ENCODE measurements at regions not wholly inside any gene's neighbourhood (a gene's known extent, or its start where the extent isn't known, plus 50 kb on each side); places are given as distances from the start of the nearest gene placed in this dataset.

DNA sequence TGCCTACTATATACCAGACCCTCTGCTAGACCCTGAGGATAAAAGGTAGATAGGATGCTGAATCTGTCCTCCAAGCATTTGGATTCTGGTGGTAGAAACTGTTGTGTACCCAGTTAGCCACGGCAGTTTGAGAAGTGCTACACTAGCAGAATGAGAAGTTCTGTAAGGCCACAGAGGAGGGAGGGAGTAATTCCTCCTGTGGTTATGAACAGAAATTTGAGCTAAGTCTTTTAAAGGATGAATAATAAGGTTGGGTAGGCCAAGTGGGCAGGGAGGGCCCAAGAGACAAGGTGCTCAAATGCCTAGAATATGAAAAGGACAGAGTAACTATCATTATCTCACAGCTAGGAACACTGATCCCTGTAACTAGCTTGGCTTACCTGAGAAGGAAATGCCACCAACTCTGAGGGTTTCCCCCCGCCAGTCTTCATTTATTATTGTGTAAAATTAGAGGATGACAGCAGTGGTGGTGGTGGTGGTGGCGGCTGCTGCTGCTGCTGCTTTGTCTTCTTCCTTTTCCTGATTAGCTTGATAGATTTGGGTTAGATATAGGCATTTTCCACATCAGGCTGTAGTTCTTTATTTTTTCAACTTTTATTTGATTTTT, 243.3 kb downstream of the PRL start:
- TF ChIP-seq POLR2A (IDR thresholded peaks at IDR 0.05) (no peak), POLR2AphosphoS5 (IDR thresholded peaks at IDR 0.05; ENCODE audit: insufficient read depth in 1 of 2, low read depth in 1 of 2) (no peak)
- TF ChIP-seq, protein P1, sequence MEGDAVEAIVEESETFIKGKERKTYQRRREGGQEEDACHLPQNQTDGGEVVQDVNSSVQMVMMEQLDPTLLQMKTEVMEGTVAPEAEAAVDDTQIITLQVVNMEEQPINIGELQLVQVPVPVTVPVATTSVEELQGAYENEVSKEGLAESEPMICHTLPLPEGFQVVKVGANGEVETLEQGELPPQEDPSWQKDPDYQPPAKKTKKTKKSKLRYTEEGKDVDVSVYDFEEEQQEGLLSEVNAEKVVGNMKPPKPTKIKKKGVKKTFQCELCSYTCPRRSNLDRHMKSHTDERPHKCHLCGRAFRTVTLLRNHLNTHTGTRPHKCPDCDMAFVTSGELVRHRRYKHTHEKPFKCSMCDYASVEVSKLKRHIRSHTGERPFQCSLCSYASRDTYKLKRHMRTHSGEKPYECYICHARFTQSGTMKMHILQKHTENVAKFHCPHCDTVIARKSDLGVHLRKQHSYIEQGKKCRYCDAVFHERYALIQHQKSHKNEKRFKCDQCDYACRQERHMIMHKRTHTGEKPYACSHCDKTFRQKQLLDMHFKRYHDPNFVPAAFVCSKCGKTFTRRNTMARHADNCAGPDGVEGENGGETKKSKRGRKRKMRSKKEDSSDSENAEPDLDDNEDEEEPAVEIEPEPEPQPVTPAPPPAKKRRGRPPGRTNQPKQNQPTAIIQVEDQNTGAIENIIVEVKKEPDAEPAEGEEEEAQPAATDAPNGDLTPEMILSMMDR (IDR thresholded peaks at IDR 0.05), result no peak
